OCI-LY3 (cell line): ENCODE measurements at regions not wholly inside any gene's neighbourhood (a gene's known extent, or its start where the extent isn't known, plus 50 kb on each side); places are given as distances from the start of the nearest gene placed in this dataset.

Experiments used
- EZH2phosphoT487 ChIP-seq: fragments of 200-600 bp; shearing (Covaris generic); IDR thresholded peaks from 2 replicates; pipeline ENCODE4 v1.6.1; 2018; ENCODE audit warnings: antibody characterized with exemption, mixed run types, low read depth
- TF ChIP-seq, protein P1 (sequence below): fragments of 200-600, 300-600 bp; sonication (generic); IDR thresholded peaks from 2 replicates; pipeline ENCODE4 v1.5.1; 2014; ENCODE audit warnings: antibody characterized with exemption, low read length, low read depth

DNA sequence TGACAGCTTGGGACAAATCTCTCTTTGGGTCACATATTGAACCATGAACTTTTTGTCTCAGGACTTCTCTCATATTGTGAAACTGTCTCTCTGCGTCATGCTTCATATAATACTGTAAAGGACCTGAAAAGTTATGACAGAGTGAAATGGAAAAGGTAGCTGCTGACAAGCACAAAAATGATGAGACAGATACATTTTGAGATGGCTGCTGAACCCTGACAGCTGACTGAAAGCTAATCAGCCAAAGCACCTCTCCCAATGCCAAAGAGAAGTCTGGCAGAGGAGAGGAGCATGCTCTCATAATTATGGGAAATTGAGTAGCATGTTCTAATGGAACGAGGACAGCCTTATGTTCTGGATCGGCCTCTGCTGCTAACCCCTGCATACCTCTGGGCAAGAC is 873.4 kb upstream of the ADGRL3 start:
- TF ChIP-seq, protein P1, sequence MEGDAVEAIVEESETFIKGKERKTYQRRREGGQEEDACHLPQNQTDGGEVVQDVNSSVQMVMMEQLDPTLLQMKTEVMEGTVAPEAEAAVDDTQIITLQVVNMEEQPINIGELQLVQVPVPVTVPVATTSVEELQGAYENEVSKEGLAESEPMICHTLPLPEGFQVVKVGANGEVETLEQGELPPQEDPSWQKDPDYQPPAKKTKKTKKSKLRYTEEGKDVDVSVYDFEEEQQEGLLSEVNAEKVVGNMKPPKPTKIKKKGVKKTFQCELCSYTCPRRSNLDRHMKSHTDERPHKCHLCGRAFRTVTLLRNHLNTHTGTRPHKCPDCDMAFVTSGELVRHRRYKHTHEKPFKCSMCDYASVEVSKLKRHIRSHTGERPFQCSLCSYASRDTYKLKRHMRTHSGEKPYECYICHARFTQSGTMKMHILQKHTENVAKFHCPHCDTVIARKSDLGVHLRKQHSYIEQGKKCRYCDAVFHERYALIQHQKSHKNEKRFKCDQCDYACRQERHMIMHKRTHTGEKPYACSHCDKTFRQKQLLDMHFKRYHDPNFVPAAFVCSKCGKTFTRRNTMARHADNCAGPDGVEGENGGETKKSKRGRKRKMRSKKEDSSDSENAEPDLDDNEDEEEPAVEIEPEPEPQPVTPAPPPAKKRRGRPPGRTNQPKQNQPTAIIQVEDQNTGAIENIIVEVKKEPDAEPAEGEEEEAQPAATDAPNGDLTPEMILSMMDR = no peak
- TF ChIP-seq EZH2phosphoT487 = no peak
